ENCODE measurements at regions not wholly inside any gene's neighbourhood (a gene's known extent, or its start where the extent isn't known, plus 50 kb on each side); places are given as distances from the start of the nearest gene placed in this dataset.

GRCh38 chr20:39904476-39905112 lies 784.4 kb downstream of the MAFB start:
- Histone ChIP-seq H3K36me3 (no peaks in the 10 kb centered on the region), H3K4me3 (ENCODE audit: low read depth in 1 of 2, low read length in 1 of 2) (no peak overlapping the region), H3K27ac (no peak overlapping the region), H3K4me1 (ENCODE audit: control insufficient read depth in 1 of 2, insufficient read depth in 1 of 2, low read depth in 1 of 2, low read length in 1 of 2) (no peaks in the 10 kb centered on the region), H3K27me3 (no peaks in the 10 kb centered on the region), H3K9me3 (no peaks in the 10 kb centered on the region)
- no peak for TF ChIP-seq CTCF (IDR thresholded peaks at IDR 0.05)

- Histone ChIP-seq H3K4me3 (ENCODE audit: low read depth in 1 of 2, low read length in 1 of 2) (no peak overlapping the region), H3K9me3 (no peaks in the 10 kb centered on the region), H3K27ac (no peak overlapping the region), H3K4me1 (ENCODE audit: control insufficient read depth in 1 of 2, insufficient read depth in 1 of 2, low read depth in 1 of 2, low read length in 1 of 2) (no peaks in the 10 kb centered on the region), H3K27me3 (no peaks in the 10 kb centered on the region), H3K36me3 (no peaks in the 10 kb centered on the region)
- no peak for TF ChIP-seq CTCF (IDR thresholded peaks at IDR 0.05)
These were observed 785.1 kb downstream of the MAFB start for GRCh38 chr20:39903806-39904465.

GRCh38 chr20:39899881-39900280 lies 789.2 kb downstream of the MAFB start:
- no peaks in the 10 kb centered on the region for H3K36me3 ChIP-seq

GRCh38 chr20:39898467-39898852 lies 790.6 kb downstream of the MAFB start:
- no peak for TF ChIP-seq CTCF (IDR thresholded peaks at IDR 0.05)
- H3K9me3 ChIP-seq, result no peaks in the 10 kb centered on the region
- no peak overlapping the region for H3K27ac ChIP-seq
- no peak overlapping the region for H3K4me3 ChIP-seq (ENCODE audit: low read depth in 1 of 2, low read length in 1 of 2)
- no peaks in the 10 kb centered on the region for H3K4me1 ChIP-seq (ENCODE audit: control insufficient read depth in 1 of 2, insufficient read depth in 1 of 2, low read depth in 1 of 2, low read length in 1 of 2)
- H3K36me3 ChIP-seq, result no peaks in the 10 kb centered on the region
- H3K27me3 ChIP-seq, result no peaks in the 10 kb centered on the region

More at GRCh38 chr20:39899881-39900280, 789.2 kb downstream of the MAFB start:
- H3K9me3 ChIP-seq, result no peaks in the 10 kb centered on the region
- H3K4me1 ChIP-seq (ENCODE audit: control insufficient read depth in 1 of 2, insufficient read depth in 1 of 2, low read depth in 1 of 2, low read length in 1 of 2), result no peaks in the 10 kb centered on the region
- H3K27ac ChIP-seq, result no peak overlapping the region
- H3K27me3 ChIP-seq, result no peaks in the 10 kb centered on the region
- TF ChIP-seq CTCF (IDR thresholded peaks at IDR 0.05), result no peak
- H3K4me3 ChIP-seq (ENCODE audit: low read depth in 1 of 2, low read length in 1 of 2), result no peak overlapping the region

- Histone ChIP-seq H3K4me1 (ENCODE audit: control insufficient read depth in 1 of 2, insufficient read depth in 1 of 2, low read depth in 1 of 2, low read length in 1 of 2) (no peaks in the 10 kb centered on the region), H3K36me3 (no peaks in the 10 kb centered on the region), H3K27ac (no peak overlapping the region), H3K27me3 (no peaks in the 10 kb centered on the region), H3K9me3 (no peaks in the 10 kb centered on the region), H3K4me3 (ENCODE audit: low read depth in 1 of 2, low read length in 1 of 2) (no peak overlapping the region)
- TF ChIP-seq CTCF (IDR thresholded peaks at IDR 0.05), result no peak
These were observed 791.1 kb downstream of the MAFB start for GRCh38 chr20:39897781-39898466.

Measured in neutrophil (primary cell).